H9 (cell line): ENCODE measurements at regions not wholly inside any gene's neighbourhood (a gene's known extent, or its start where the extent isn't known, plus 50 kb on each side); places are given as distances from the start of the nearest gene placed in this dataset.

Experiments used
- DNase-seq: peaks from one replicate; pipeline ENCODE4 v3.0.0-alpha.2; 2017
- H2AFZ ChIP-seq: one replicate; pipeline ENCODE4 v1.6.1; 2013; ENCODE audit warnings: mild to moderate bottlenecking, low read length, control low read depth, moderate library complexity
- H2AK5ac ChIP-seq: 2 replicates; pipeline ENCODE4 v1.6.1; 2013; ENCODE audit warnings: low read length, control low read depth, mixed read lengths; ENCODE audit not compliant: insufficient read length
- H2BK120ac ChIP-seq: one replicate; pipeline ENCODE4 v1.6.1; 2013; ENCODE audit warnings: low read depth, mild to moderate bottlenecking, low read length, control low read depth, inconsistent platforms; ENCODE audit not compliant: poor library complexity, severe bottlenecking
- H2BK12ac ChIP-seq: 2 replicates; pipeline ENCODE4 v1.6.1; 2013; ENCODE audit warnings: low read length, control low read depth, mixed read lengths, low read depth; ENCODE audit not compliant: insufficient read length
- H2BK15ac ChIP-seq: 2 replicates; pipeline ENCODE4 v1.6.1; 2013; ENCODE audit warnings: low read depth, low read length, control low read depth
- H2BK20ac ChIP-seq: one replicate; pipeline ENCODE4 v1.6.1; 2013; ENCODE audit warnings: low read depth, mild to moderate bottlenecking, low read length, control low read depth, inconsistent platforms; ENCODE audit not compliant: poor library complexity, severe bottlenecking
- H2BK5ac ChIP-seq: 2 replicates; pipeline ENCODE4 v1.6.1; 2013; ENCODE audit warnings: low read length, control low read depth, mixed read lengths; ENCODE audit not compliant: insufficient read length
- H3K14ac ChIP-seq: 2 replicates; pipeline ENCODE4 v1.6.1; 2013; ENCODE audit warnings: low read length, control low read depth; ENCODE audit not compliant: insufficient read depth
- H3K18ac ChIP-seq: 2 replicates; pipeline ENCODE4 v1.6.1; 2013; ENCODE audit warnings: low read depth, mild to moderate bottlenecking, mixed read lengths, low read length, control low read depth; ENCODE audit not compliant: insufficient read length
- H3K23ac ChIP-seq: 2 replicates; pipeline ENCODE4 v1.6.1; 2013; ENCODE audit warnings: low read length, control low read depth, mixed read lengths, low read depth; ENCODE audit not compliant: insufficient read length
- H3K23me2 ChIP-seq: 2 replicates; pipeline ENCODE4 v1.6.1; 2013; ENCODE audit warnings: low read depth, mild to moderate bottlenecking, mixed read lengths, low read length, control low read depth; ENCODE audit not compliant: insufficient read length, poor library complexity, severe bottlenecking
- H3K27ac ChIP-seq: 2 replicates; pipeline ENCODE4 v1.5.1; 2013; ENCODE audit warnings: low read length, control low read depth, mixed read lengths, low read depth; ENCODE audit not compliant: insufficient read length
- H3K27me3 ChIP-seq: 2 replicates; pipeline ENCODE4 v1.6.1; 2013; ENCODE audit warnings: low read length, control low read depth, inconsistent platforms; ENCODE audit not compliant: insufficient read depth
- H3K4ac ChIP-seq: 2 replicates; pipeline ENCODE4 v1.6.1; 2013; ENCODE audit warnings: low read depth, mild to moderate bottlenecking, control low read depth, inconsistent platforms, low read length, moderate library complexity
- H3K4me1 ChIP-seq: 2 replicates; pipeline ENCODE4 v1.6.1; 2013; ENCODE audit warnings: low read length, control low read depth, inconsistent platforms; ENCODE audit not compliant: insufficient read depth
- H3K4me2 ChIP-seq: 2 replicates; pipeline ENCODE4 v1.6.1; 2013; ENCODE audit warnings: low read length, control low read depth, mixed read lengths; ENCODE audit not compliant: insufficient read length, insufficient read depth
- H3K56ac ChIP-seq: 2 replicates; pipeline ENCODE4 v1.6.1; 2013; ENCODE audit warnings: low read depth, mild to moderate bottlenecking, mixed read lengths, low read length, control low read depth; ENCODE audit not compliant: insufficient read length
- H3K79me1 ChIP-seq: 2 replicates; pipeline ENCODE4 v1.6.1; 2013; ENCODE audit warnings: low read depth, mild to moderate bottlenecking, moderate library complexity, low read length, control low read depth, inconsistent platforms; ENCODE audit not compliant: insufficient read depth, poor library complexity, severe bottlenecking
- H3K79me2 ChIP-seq: 2 replicates; pipeline ENCODE4 v1.6.1; 2013; ENCODE audit warnings: low read length, control low read depth, inconsistent platforms; ENCODE audit not compliant: insufficient read depth
- H3K9ac ChIP-seq: 2 replicates; pipeline ENCODE4 v1.6.1; 2013; ENCODE audit warnings: low read length, control low read depth, mixed read lengths; ENCODE audit not compliant: insufficient read length; ENCODE audit errors: extremely low read depth
- H3K9me3 ChIP-seq: one replicate; pipeline ENCODE4 v1.6.1; 2013; ENCODE audit warnings: low read depth, low read length, inconsistent platforms; ENCODE audit not compliant: control insufficient read depth
- H3T11ph ChIP-seq: one replicate; pipeline ENCODE4 v1.6.1; 2013; ENCODE audit warnings: mild to moderate bottlenecking, low read length, control low read depth, inconsistent platforms
- H4K20me1 ChIP-seq: one replicate; pipeline ENCODE4 v1.6.1; 2013; ENCODE audit not compliant: control insufficient read depth, insufficient read length, insufficient read depth
- H4K5ac ChIP-seq: 2 replicates; pipeline ENCODE4 v1.6.1; 2013; ENCODE audit warnings: low read depth, mild to moderate bottlenecking, mixed read lengths, low read length, control low read depth; ENCODE audit not compliant: insufficient read length
- H4K8ac ChIP-seq: replicated peaks from 2 replicates; pipeline ENCODE4 v1.6.1; 2013; ENCODE audit warnings: low read length, control low read depth, mixed read lengths, low read depth; ENCODE audit not compliant: insufficient read length
- H4K91ac ChIP-seq: 2 replicates; pipeline ENCODE4 v1.6.1; 2013; ENCODE audit warnings: low read depth, mild to moderate bottlenecking, moderate library complexity, mixed read lengths, low read length, control low read depth; ENCODE audit not compliant: insufficient read length
- H3K27ac Mint-ChIP-seq, 3 experiments: 2 replicates in 2 of 3; 3 replicates in 1 of 3; pipeline ENCODE4 v1.8.0; 2020 to 2021; ENCODE audit warnings: mixed read lengths in 3 of 3, mild to moderate bottlenecking in 1 of 3, moderate library complexity in 1 of 3
- H3K27me3 Mint-ChIP-seq: 2 replicates; pipeline ENCODE4 v1.8.0; 2021; ENCODE audit warnings: low read depth, mild to moderate bottlenecking, moderate library complexity, mixed read lengths
- H3K36me3 Mint-ChIP-seq, 3 experiments: 2 replicates in 2 of 3; 3 replicates in 1 of 3; pipeline ENCODE4 v1.8.0; 2020 to 2021; ENCODE audit warnings: low read depth in 3 of 3, mixed read lengths in 3 of 3; ENCODE audit not compliant: insufficient read depth in 1 of 3
- H3K4me1 Mint-ChIP-seq, 2 experiments: 2 replicates each; pipeline ENCODE4 v1.8.0; 2020; ENCODE audit warnings: mixed read lengths in 2 of 2
- H3K4me3 Mint-ChIP-seq, 2 experiments: 2 replicates in 1 of 2; 3 replicates in 1 of 2; pipeline ENCODE4 v1.8.0; 2020 to 2021; ENCODE audit warnings: mild to moderate bottlenecking in 2 of 2, mixed read lengths in 2 of 2, moderate library complexity in 1 of 2
- H3K9me3 Mint-ChIP-seq, 2 experiments: 2 replicates in 1 of 2; 3 replicates in 1 of 2; pipeline ENCODE4 v1.8.0; 2020; ENCODE audit warnings: mild to moderate bottlenecking in 2 of 2, mixed read lengths in 2 of 2, moderate library complexity in 1 of 2
- CTCF ChIP-seq: fragments of 200-600 bp; sonication (generic); conservative IDR thresholded peaks from 3 replicates; pipeline ENCODE4 v1.8.0; 2021; ENCODE audit warnings: antibody characterized with exemption, mild to moderate bottlenecking
- WGBS: extraction: QIAGEN DNeasy Blood & Tissue Kit; methylation state at CpG from one replicate; pipeline ENCODE4 v1.1.7; 2013; ENCODE audit warnings: missing lambda C conversion rate, low lambda C conversion rate, mixed read lengths; ENCODE audit not compliant: insufficient read length; ENCODE audit errors: extremely low coverage; 5-methylcytosine and 5-hydroxymethylcytosine counted together

- Mint-ChIP-seq H3K9me3 (no peaks in the 10 kb centered on the region), H3K4me3 (no peak overlapping the region), H3K27me3 (peaks cover 2% of the 10 kb centered on the region), H3K36me3 (no peaks in the 10 kb centered on the region; a peak in 1 of 7 replicates), H3K4me1 (peaks cover 20 to 38% of the 10 kb centered on the region in 2 experiments), H3K27ac (no peak overlapping the region)
- H3K79me2 ChIP-seq, result no peaks in the 10 kb centered on the region
- no peak overlapping the region for H2BK15ac ChIP-seq
- no peaks in the 10 kb centered on the region for H3K23me2 ChIP-seq
- H3K9me3 ChIP-seq, result no peaks in the 10 kb centered on the region
- H3K23ac ChIP-seq, result no peak overlapping the region
- no peak overlapping the region for H3K18ac ChIP-seq
- H2BK5ac ChIP-seq, result no peak overlapping the region
- H2BK120ac ChIP-seq, result no peak overlapping the region
- no peaks in the 10 kb centered on the region for H4K20me1 ChIP-seq
- H2AFZ ChIP-seq, result no peak overlapping the region
- no peaks in the 10 kb centered on the region for H3K27me3 ChIP-seq
- no peak overlapping the region for H3K14ac ChIP-seq
- no peak for TF ChIP-seq CTCF
- no CpG with 5 or more reads among the region's 5 CpGs for whole genome bisulfite sequencing
- H3K4ac ChIP-seq, result no peak overlapping the region
- no peak overlapping the region for H3K4me2 ChIP-seq
- no peak overlapping the region for H4K8ac ChIP-seq
- H3K27ac ChIP-seq, result no peak overlapping the region
- no peak overlapping the region for H2BK20ac ChIP-seq
- H3K9ac ChIP-seq, result no peak overlapping the region
- no peaks in the 10 kb centered on the region for H3K4me1 ChIP-seq
- no peak overlapping the region for H3T11ph ChIP-seq
- H4K91ac ChIP-seq, result no peak overlapping the region
- no peak overlapping the region for H2BK12ac ChIP-seq
- DNase-seq, result no peak
- H3K56ac ChIP-seq, result no peak overlapping the region
- no peaks in the 10 kb centered on the region for H3K79me1 ChIP-seq
- H2AK5ac ChIP-seq, result no peak overlapping the region
- H4K5ac ChIP-seq, result no peak overlapping the region
Measured at GRCh38 chr16:29315046-29315445, 91.5 kb downstream of the NPIPB11 start.
